MM.1S (cell line): ENCODE measurements at regions not wholly inside any gene's neighbourhood (a gene's known extent, or its start where the extent isn't known, plus 50 kb on each side); places are given as distances from the start of the nearest gene placed in this dataset.

Experiments used
- CTCF ChIP-seq: fragments of 300-600 bp; sonication (generic); IDR thresholded peaks from 2 replicates; pipeline ENCODE4 v1.5.1; 2016; ENCODE audit warnings: antibody characterized with exemption, low read length, mixed read lengths
- EZH2 ChIP-seq: fragments of 300-600 bp; sonication (generic); optimal IDR thresholded peaks from 2 replicates; pipeline ENCODE3; 2017; ENCODE audit warnings: low read depth, mild to moderate bottlenecking, antibody characterized with exemption, low read length, mixed read lengths
- EZH2phosphoT487 ChIP-seq: fragments of 300-600 bp; sonication (generic); IDR thresholded peaks from 2 replicates; pipeline ENCODE4 v1.6.1; 2018; ENCODE audit warnings: antibody characterized with exemption, low read length

GRCh38 chr17:63294776-63295175 lies 151.3 kb downstream of the CYB561 start:
- TF ChIP-seq CTCF (no peak), EZH2phosphoT487 (no peak), EZH2 (no peak)
